ENCODE measurements at regions not wholly inside any gene's neighbourhood (a gene's known extent, or its start where the extent isn't known, plus 50 kb on each side); places are given as distances from the start of the nearest gene placed in this dataset.
"Not testable (repeated sequence)": the region's sequence is repeated elsewhere in the genome, so short reads cannot be mapped to it uniquely, and the experiment has no call there.

DNA sequence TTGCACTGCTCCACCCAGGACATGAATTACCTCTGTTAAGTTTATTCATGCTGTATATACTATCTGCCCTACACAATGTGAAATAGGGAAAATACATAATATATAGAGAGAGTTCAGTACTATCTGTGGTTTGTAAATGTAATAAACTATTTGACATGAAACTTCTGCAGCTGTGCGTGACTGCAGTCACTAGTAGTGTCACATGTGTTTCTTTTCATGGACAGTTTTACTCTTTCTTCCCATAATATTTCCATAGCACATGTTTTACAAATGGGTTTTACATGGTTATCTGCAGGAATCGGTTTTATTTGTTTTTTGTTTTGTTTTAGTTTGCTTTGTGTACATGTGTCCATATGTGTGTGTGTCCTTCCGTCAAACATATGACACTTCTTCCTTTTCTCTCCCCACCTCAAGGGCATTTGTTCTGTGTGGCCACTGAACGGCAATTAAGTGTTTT, 1644.1 kb upstream of the FLRT2 start:
- TF ChIP-seq, protein P1, sequence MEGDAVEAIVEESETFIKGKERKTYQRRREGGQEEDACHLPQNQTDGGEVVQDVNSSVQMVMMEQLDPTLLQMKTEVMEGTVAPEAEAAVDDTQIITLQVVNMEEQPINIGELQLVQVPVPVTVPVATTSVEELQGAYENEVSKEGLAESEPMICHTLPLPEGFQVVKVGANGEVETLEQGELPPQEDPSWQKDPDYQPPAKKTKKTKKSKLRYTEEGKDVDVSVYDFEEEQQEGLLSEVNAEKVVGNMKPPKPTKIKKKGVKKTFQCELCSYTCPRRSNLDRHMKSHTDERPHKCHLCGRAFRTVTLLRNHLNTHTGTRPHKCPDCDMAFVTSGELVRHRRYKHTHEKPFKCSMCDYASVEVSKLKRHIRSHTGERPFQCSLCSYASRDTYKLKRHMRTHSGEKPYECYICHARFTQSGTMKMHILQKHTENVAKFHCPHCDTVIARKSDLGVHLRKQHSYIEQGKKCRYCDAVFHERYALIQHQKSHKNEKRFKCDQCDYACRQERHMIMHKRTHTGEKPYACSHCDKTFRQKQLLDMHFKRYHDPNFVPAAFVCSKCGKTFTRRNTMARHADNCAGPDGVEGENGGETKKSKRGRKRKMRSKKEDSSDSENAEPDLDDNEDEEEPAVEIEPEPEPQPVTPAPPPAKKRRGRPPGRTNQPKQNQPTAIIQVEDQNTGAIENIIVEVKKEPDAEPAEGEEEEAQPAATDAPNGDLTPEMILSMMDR (IDR thresholded peaks at IDR 0.05; ENCODE audit: borderline replicate concordance, extremely low read depth, insufficient read depth), result no peak
- Histone ChIP-seq H3K4me3 (ENCODE audit: low read length in 3 of 3) (no peak overlapping the region), H3K27me3 (ENCODE audit: control insufficient read depth, insufficient read depth, low read length) (no peaks in the 10 kb centered on the region), H3K36me3 (ENCODE audit: control insufficient read depth in 2 of 3, insufficient read depth in 3 of 3, low read length in 3 of 3) (no peaks in the 10 kb centered on the region), H3K4me1 (ENCODE audit: control insufficient read depth in 2 of 3, insufficient read depth in 2 of 3, low read depth in 1 of 3, low read length in 3 of 3) (no peaks in the 10 kb centered on the region), H3K9ac (ENCODE audit: low read length in 3 of 3) (no peak overlapping the region), H3K9me3 (ENCODE audit: control insufficient read depth in 2 of 3, insufficient read depth in 1 of 3, low read length in 3 of 3) (no peaks in the 10 kb centered on the region), H3K27ac (ENCODE audit: low read depth in 2 of 2, low read length in 2 of 2) (no peak overlapping the region)
- intact Hi-C loops (cut with DNase I), result no loop called here
- peak in 2 of 5 donors; percentile 27 to 83 for DNase-seq
- no peak for FAIRE-seq

DNA sequence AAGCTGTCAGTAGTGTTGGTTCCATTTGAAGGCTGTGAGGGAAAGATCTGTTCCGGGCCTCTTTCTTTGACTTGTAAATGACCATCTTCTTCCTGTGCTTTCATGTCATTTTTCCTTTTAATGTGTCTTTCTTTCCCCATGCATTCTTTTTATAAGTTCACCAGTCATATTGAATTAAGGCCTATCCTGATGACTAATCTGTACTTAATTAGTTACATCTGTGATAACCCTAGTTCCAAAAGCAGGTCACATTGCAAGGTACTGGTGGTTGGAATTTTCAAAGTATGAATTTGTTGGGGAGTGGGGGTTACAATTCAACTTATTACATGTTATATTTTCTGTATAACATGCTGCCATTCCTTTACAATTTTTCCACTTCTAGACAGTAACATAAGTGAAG, 1642.1 kb upstream of the FLRT2 start:
- Histone ChIP-seq H3K4me3 (ENCODE audit: low read length in 3 of 3) (no peak overlapping the region), H3K27ac (ENCODE audit: low read depth in 2 of 2, low read length in 2 of 2) (no peak overlapping the region), H3K27me3 (ENCODE audit: control insufficient read depth, insufficient read depth, low read length) (no peaks in the 10 kb centered on the region), H3K9ac (ENCODE audit: low read length in 3 of 3) (no peak overlapping the region), H3K9me3 (ENCODE audit: control insufficient read depth in 2 of 3, insufficient read depth in 1 of 3, low read length in 3 of 3) (no peaks in the 10 kb centered on the region), H3K4me1 (ENCODE audit: control insufficient read depth in 2 of 3, insufficient read depth in 2 of 3, low read depth in 1 of 3, low read length in 3 of 3) (no peaks in the 10 kb centered on the region), H3K36me3 (ENCODE audit: control insufficient read depth in 2 of 3, insufficient read depth in 3 of 3, low read length in 3 of 3) (no peaks in the 10 kb centered on the region)
- FAIRE-seq (no peak), DNase-seq (no peak)
- TF ChIP-seq, protein P1 (IDR thresholded peaks at IDR 0.05; ENCODE audit: borderline replicate concordance, extremely low read depth, insufficient read depth), result no peak
- intact Hi-C loops (cut with DNase I), result no loop called here

DNA sequence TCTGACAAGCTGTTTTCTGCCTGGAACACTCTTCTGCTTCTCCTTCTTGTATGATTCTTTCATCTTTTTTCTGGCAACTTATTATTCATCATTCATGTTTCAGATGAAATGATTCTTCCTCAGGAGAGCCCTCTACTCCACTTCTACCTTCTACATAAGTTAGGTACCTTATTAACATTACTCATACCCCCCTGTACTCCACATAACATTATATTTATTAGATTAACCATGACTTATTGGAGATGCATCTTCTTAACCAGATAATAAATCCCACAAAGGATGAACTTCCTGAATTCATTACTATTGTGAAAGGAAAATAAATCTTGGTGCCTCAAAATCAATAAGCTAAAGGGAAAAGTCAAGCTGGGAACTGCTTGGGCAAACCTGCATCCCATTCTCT, 1636.5 kb upstream of the FLRT2 start:
- Histone ChIP-seq H3K4me1 (ENCODE audit: control insufficient read depth in 2 of 3, insufficient read depth in 2 of 3, low read depth in 1 of 3, low read length in 3 of 3) (no peaks in the 10 kb centered on the region), H3K27me3 (ENCODE audit: control insufficient read depth, insufficient read depth, low read length) (no peaks in the 10 kb centered on the region), H3K9me3 (ENCODE audit: control insufficient read depth in 2 of 3, insufficient read depth in 1 of 3, low read length in 3 of 3) (no peaks in the 10 kb centered on the region), H3K36me3 (ENCODE audit: control insufficient read depth in 2 of 3, insufficient read depth in 3 of 3, low read length in 3 of 3) (no peaks in the 10 kb centered on the region), H3K27ac (ENCODE audit: low read depth in 2 of 2, low read length in 2 of 2) (no peak overlapping the region), H3K9ac (ENCODE audit: low read length in 3 of 3) (no peak overlapping the region), H3K4me3 (ENCODE audit: low read length in 3 of 3) (no peak overlapping the region)
- DNase-seq (no peak), FAIRE-seq (no peak)
- intact Hi-C loops (cut with DNase I), result no loop called here
- TF ChIP-seq, protein P1 (IDR thresholded peaks at IDR 0.05; ENCODE audit: borderline replicate concordance, extremely low read depth, insufficient read depth), result no peak

DNA sequence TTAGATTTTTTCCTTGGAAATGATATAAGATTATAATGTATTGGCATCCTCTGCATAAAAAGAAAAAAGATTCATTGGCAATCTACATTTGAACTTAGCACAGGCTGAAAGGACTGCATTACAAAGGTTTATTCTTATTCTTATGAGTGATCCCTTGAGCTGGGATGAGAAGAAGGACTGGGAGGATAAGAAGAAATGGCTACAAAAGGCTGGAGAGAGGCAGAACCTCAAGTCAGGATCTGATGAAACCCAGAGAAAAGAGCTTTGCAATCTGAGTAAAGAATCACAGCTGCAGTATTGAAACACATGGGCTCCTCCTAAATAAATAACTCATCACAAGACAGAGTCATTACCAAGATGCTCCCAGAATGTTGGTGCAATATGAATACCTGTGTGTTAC, 1635.4 kb upstream of the FLRT2 start:
- TF ChIP-seq, protein P1 (IDR thresholded peaks at IDR 0.05; ENCODE audit: borderline replicate concordance, extremely low read depth, insufficient read depth), result no peak
- Histone ChIP-seq H3K4me3 (ENCODE audit: low read length in 3 of 3) (no peak overlapping the region), H3K9me3 (ENCODE audit: control insufficient read depth in 2 of 3, insufficient read depth in 1 of 3, low read length in 3 of 3) (no peaks in the 10 kb centered on the region), H3K4me1 (ENCODE audit: control insufficient read depth in 2 of 3, insufficient read depth in 2 of 3, low read depth in 1 of 3, low read length in 3 of 3) (no peaks in the 10 kb centered on the region), H3K27ac (ENCODE audit: low read depth in 2 of 2, low read length in 2 of 2) (no peak overlapping the region), H3K36me3 (ENCODE audit: control insufficient read depth in 2 of 3, insufficient read depth in 3 of 3, low read length in 3 of 3) (no peaks in the 10 kb centered on the region), H3K9ac (ENCODE audit: low read length in 3 of 3) (no peak overlapping the region), H3K27me3 (ENCODE audit: control insufficient read depth, insufficient read depth, low read length) (no peaks in the 10 kb centered on the region)
- no peak for DNase-seq
- no peak for FAIRE-seq
- intact Hi-C loops (cut with DNase I), result no loop called here

DNA sequence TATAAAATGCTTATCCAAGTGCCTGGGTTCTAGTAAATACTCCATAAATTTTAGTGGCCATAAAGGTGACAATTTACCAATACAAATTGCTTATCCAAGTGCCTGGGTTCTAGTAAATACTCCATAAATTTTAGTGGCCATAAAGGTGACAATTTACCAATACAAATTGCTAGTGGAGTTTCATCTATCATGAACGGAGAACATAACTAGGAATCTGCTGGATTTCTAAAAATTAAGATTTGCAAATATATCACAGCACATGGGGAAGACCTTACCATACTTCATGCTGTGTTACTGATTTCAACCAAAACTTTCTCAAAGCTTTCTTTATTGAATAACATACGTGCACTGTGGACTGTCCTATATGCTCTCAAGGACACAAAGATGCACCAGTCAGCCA, 1631.4 kb upstream of the FLRT2 start:
- H3K9me3 ChIP-seq (ENCODE audit: control insufficient read depth in 2 of 3, insufficient read depth in 1 of 3, low read length in 3 of 3); FAIRE-seq; H3K9ac ChIP-seq (ENCODE audit: low read length in 3 of 3); H3K36me3 ChIP-seq (ENCODE audit: control insufficient read depth in 2 of 3, insufficient read depth in 3 of 3, low read length in 3 of 3); H3K27ac ChIP-seq (ENCODE audit: low read depth in 2 of 2, low read length in 2 of 2); DNase-seq; H3K4me1 ChIP-seq (ENCODE audit: control insufficient read depth in 2 of 3, insufficient read depth in 2 of 3, low read depth in 1 of 3, low read length in 3 of 3); H3K4me3 ChIP-seq (ENCODE audit: low read length in 3 of 3); H3K27me3 ChIP-seq (ENCODE audit: control insufficient read depth, insufficient read depth, low read length); intact Hi-C loops (cut with DNase I): not testable (repeated sequence)

Measured in kidney (tissue), 13 donors.